Esophagus squamous epithelium (tissue), 4 donors: ENCODE measurements at regions not wholly inside any gene's neighbourhood (a gene's known extent, or its start where the extent isn't known, plus 50 kb on each side); places are given as distances from the start of the nearest gene placed in this dataset.

Source experiments
- CTCF ChIP-seq, 6 experiments: fragments of 450-650 bp in 4 of 6; fragments of 200-600 bp in 2 of 6; sonication (generic) in 2 of 6; IDR thresholded peaks; one replicate each; pipeline ENCODE4 v1.5.1; 2016 to 2019; ENCODE audit warnings: antibody characterized with exemption in 6 of 6, mild to moderate bottlenecking in 4 of 6, moderate library complexity in 4 of 6
- POLR2A ChIP-seq, 4 donors: fragments of 450-650 bp; IDR thresholded peaks; one replicate each; pipeline ENCODE4 v1.6.1; 2017; ENCODE audit warnings: antibody characterized with exemption in 4 of 4, mild to moderate bottlenecking in 4 of 4, moderate library complexity in 3 of 4

DNA sequence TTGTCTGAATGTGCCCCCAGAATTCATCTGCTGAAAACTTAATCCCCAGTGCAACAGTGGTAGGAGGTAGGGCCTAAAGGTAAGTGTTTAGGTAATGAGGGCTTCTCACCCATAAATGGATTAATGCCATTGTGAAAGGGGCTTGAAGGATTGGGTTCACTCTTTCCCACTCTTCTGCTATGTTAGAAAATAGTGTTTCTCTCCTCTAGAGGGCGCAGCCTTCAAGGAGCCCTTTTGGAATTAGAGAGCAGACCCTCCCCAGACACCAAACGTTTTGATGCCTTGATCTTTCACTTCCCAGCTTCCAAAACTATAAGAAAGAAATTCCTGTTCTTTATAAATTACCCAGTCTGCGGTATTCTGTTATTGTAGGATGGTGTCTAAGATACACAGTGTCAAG lies 706.4 kb downstream of the SMARCA1 start:
- TF ChIP-seq CTCF (IDR thresholded peaks at IDR 0.05) (no peak), POLR2A (IDR thresholded peaks at IDR 0.05) (no peak)
